SU-DHL-6 (cell line): ENCODE measurements at regions not wholly inside any gene's neighbourhood (a gene's known extent, or its start where the extent isn't known, plus 50 kb on each side); places are given as distances from the start of the nearest gene placed in this dataset.

Source experiments
- EZH2phosphoT487 ChIP-seq: fragments of 200-600 bp; sonication (generic), shearing (Covaris generic); conservative IDR thresholded peaks from 2 replicates; pipeline ENCODE4 v1.6.1; 2018; ENCODE audit warnings: mild to moderate bottlenecking, antibody characterized with exemption, low read length, moderate library complexity, mixed read lengths
- TF ChIP-seq, protein P1 (sequence below): fragments of 200-600 bp; sonication (generic); IDR thresholded peaks from one replicate; pipeline ENCODE4 v1.5.1; 2017; ENCODE audit warnings: antibody characterized with exemption, mild to moderate bottlenecking, low read length, moderate library complexity; ENCODE audit not compliant: insufficient read depth, poor library complexity, severe bottlenecking

DNA sequence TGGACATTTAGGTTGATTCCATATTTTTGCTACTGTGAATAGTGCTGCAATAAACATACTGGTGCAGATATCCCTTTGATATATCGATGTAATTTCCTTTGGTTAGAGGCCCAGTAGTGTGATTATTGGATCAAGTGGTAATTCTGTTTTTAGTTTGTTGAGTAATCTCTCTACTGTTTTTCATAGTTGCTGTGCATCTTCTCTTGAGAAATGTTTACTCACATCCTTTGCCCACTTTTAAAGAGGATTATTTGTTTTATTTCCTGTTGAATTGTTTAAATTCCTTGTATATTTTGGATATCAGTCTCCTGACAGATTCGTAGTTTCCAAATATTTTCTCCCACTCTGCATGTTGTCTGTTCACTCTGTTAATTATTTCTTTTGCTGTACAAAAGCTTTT lies 352.6 kb upstream of the TARS1 start:
- TF ChIP-seq, protein P1, sequence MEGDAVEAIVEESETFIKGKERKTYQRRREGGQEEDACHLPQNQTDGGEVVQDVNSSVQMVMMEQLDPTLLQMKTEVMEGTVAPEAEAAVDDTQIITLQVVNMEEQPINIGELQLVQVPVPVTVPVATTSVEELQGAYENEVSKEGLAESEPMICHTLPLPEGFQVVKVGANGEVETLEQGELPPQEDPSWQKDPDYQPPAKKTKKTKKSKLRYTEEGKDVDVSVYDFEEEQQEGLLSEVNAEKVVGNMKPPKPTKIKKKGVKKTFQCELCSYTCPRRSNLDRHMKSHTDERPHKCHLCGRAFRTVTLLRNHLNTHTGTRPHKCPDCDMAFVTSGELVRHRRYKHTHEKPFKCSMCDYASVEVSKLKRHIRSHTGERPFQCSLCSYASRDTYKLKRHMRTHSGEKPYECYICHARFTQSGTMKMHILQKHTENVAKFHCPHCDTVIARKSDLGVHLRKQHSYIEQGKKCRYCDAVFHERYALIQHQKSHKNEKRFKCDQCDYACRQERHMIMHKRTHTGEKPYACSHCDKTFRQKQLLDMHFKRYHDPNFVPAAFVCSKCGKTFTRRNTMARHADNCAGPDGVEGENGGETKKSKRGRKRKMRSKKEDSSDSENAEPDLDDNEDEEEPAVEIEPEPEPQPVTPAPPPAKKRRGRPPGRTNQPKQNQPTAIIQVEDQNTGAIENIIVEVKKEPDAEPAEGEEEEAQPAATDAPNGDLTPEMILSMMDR: no peak
- no peak for TF ChIP-seq EZH2phosphoT487
